Stimulated activated CD4-positive, alpha-beta T cell treated with anti-CD3 and anti-CD28 coated beads, Interleukin-2, amount 100 ng/mL, for 4 hours (primary cell): ENCODE measurements at regions not wholly inside any gene's neighbourhood (a gene's known extent, or its start where the extent isn't known, plus 50 kb on each side); places are given as distances from the start of the nearest gene placed in this dataset.

Experiments used
- DNase-seq: peaks from one replicate; pipeline ENCODE4 v3.0.0-alpha.2; 2020; ENCODE audit warnings: low read depth

GRCh38 chr13:76711550-76712182 lies 174.5 kb downstream of the KCTD12 start:
- no peak for DNase-seq

- DNase-seq, result no peak
Measured at GRCh38 chr13:76709851-76710250, 176.4 kb downstream of the KCTD12 start.

GRCh38 chr13:76708138-76708688 lies 178.0 kb downstream of the KCTD12 start:
- no peak for DNase-seq

GRCh38 chr13:76707360-76707759 lies 178.8 kb downstream of the KCTD12 start:
- no peak for DNase-seq

- no peak for DNase-seq
Measured at GRCh38 chr13:76703621-76704288, 182.4 kb downstream of the KCTD12 start.

- no peak for DNase-seq
Measured at GRCh38 chr13:76703216-76703615, 183.0 kb downstream of the KCTD12 start.

- DNase-seq, result no peak
Measured at GRCh38 chr13:76697288-76697687, 188.9 kb downstream of the KCTD12 start.

GRCh38 chr13:76696370-76696769 lies 189.8 kb downstream of the KCTD12 start:
- no peak for DNase-seq

- no peak for DNase-seq
Measured at GRCh38 chr13:76693086-76693485, 193.1 kb downstream of the KCTD12 start.

- no peak for DNase-seq
Measured at GRCh38 chr13:76692346-76692745, 193.9 kb downstream of the KCTD12 start.

GRCh38 chr13:76690611-76691010 lies 195.6 kb downstream of the KCTD12 start:
- DNase-seq, result no peak

GRCh38 chr13:76687467-76687866 lies 198.7 kb downstream of the KCTD12 start:
- no peak for DNase-seq

- DNase-seq, result no peak
Measured at GRCh38 chr13:76685938-76686337, 200.3 kb downstream of the KCTD12 start.

GRCh38 chr13:76684336-76684735 lies 201.9 kb downstream of the KCTD12 start:
- DNase-seq, result no peak

GRCh38 chr13:76683854-76684253 lies 202.4 kb downstream of the KCTD12 start:
- no peak for DNase-seq

GRCh38 chr13:76683168-76683567 lies 203.0 kb downstream of the KCTD12 start:
- no peak for DNase-seq

- no peak for DNase-seq
Measured at GRCh38 chr13:76680112-76680511, 206.1 kb downstream of the KCTD12 start.

- DNase-seq, result no peak
Measured at GRCh38 chr13:76677043-76677442, 209.2 kb downstream of the KCTD12 start.

GRCh38 chr13:76672420-76672819 lies 213.8 kb downstream of the KCTD12 start:
- DNase-seq, result no peak

GRCh38 chr13:76668716-76669115 lies 217.5 kb downstream of the KCTD12 start:
- no peak for DNase-seq

GRCh38 chr13:76668141-76668540 lies 218.1 kb downstream of the KCTD12 start:
- no peak for DNase-seq

- DNase-seq, result peak; percentile 6
Measured at GRCh38 chr13:76667551-76667950, 218.7 kb downstream of the KCTD12 start.

GRCh38 chr13:76663592-76664335 lies 222.4 kb downstream of the KCTD12 start:
- no peak for DNase-seq
